GM06990 (cell line): ENCODE measurements at regions not wholly inside any gene's neighbourhood (a gene's known extent, or its start where the extent isn't known, plus 50 kb on each side); places are given as distances from the start of the nearest gene placed in this dataset.

Source experiments
- DNase-seq: peaks from one replicate; pipeline ENCODE4 v3.0.0-alpha.2; 2011; ENCODE audit not compliant: insufficient read length; ENCODE audit errors: extremely low read depth
- H3K27me3 ChIP-seq: replicated peaks from 2 replicates; pipeline ENCODE4 v1.6.0; 2011; ENCODE audit warnings: low read length; ENCODE audit not compliant: control insufficient read depth, insufficient read depth
- H3K36me3 ChIP-seq: 2 replicates; pipeline ENCODE4 v1.5.1; 2011; ENCODE audit warnings: low read length; ENCODE audit not compliant: control insufficient read depth, insufficient read depth
- H3K4me3 ChIP-seq: replicated peaks from 2 replicates; pipeline ENCODE4 v1.5.1; 2011; ENCODE audit warnings: low read depth, mild to moderate bottlenecking, control low read depth, low read length
- CTCF ChIP-seq: IDR thresholded peaks from 2 replicates; pipeline ENCODE4 v1.5.1; 2011; ENCODE audit warnings: low read length, control low read depth, mild to moderate bottlenecking, inconsistent platforms; ENCODE audit not compliant: insufficient read depth, poor library complexity, severe bottlenecking

- DNase-seq, result no peak
- Histone ChIP-seq H3K4me3 (no peak overlapping the region), H3K36me3 (no peaks in the 10 kb centered on the region), H3K27me3 (no peaks in the 10 kb centered on the region)
- no peak for TF ChIP-seq CTCF
These were observed 100.6 kb upstream of the CELF2 start for GRCh38 chr10:10917031-10917430.

GRCh38 chr10:10919976-10920375, 97.7 kb upstream of the CELF2 start:
- DNase-seq, result no peak
- Histone ChIP-seq H3K36me3 (no peaks in the 10 kb centered on the region), H3K27me3 (no peaks in the 10 kb centered on the region), H3K4me3 (no peak overlapping the region)
- TF ChIP-seq CTCF, result no peak

- TF ChIP-seq CTCF, result no peak
- no peak for DNase-seq
- Histone ChIP-seq H3K27me3 (no peaks in the 10 kb centered on the region), H3K4me3 (no peak overlapping the region), H3K36me3 (no peaks in the 10 kb centered on the region)
These were observed 95.7 kb upstream of the CELF2 start for GRCh38 chr10:10921826-10922461.

GRCh38 chr10:10923029-10923651, 94.5 kb upstream of the CELF2 start:
- no peak for DNase-seq
- TF ChIP-seq CTCF, result no peak
- H3K36me3 ChIP-seq, result no peaks in the 10 kb centered on the region
- no peak overlapping the region for H3K4me3 ChIP-seq
- no peaks in the 10 kb centered on the region for H3K27me3 ChIP-seq

- Histone ChIP-seq H3K4me3 (no peak overlapping the region), H3K36me3 (no peaks in the 10 kb centered on the region), H3K27me3 (no peaks in the 10 kb centered on the region)
- no peak for TF ChIP-seq CTCF
- DNase-seq, result no peak
These were observed 92.0 kb upstream of the CELF2 start for GRCh38 chr10:10925667-10926066.
